Suppressor macrophage treated with lipopolysaccharide for 1 hour (primary cell): ENCODE measurements at regions not wholly inside any gene's neighbourhood (a gene's known extent, or its start where the extent isn't known, plus 50 kb on each side); places are given as distances from the start of the nearest gene placed in this dataset.
"Not testable (repeated sequence)": the region's sequence is repeated elsewhere in the genome, so short reads cannot be mapped to it uniquely, and the experiment has no call there.

Source experiments
- DNase-seq, 3 donors: peaks; one replicate each; pipeline ENCODE4 v3.0.0-alpha.2; 2020 to 2022

GRCh38 chr5:60439552-60439951 is 260.4 kb downstream of the DEPDC1B start:
- DNase-seq, result no peak

GRCh38 chr5:60437308-60437707 is 262.7 kb downstream of the DEPDC1B start:
- DNase-seq, result no peak

GRCh38 chr5:60436518-60436917 is 263.4 kb downstream of the DEPDC1B start:
- no peak for DNase-seq

GRCh38 chr5:60435808-60436207 is 264.2 kb downstream of the DEPDC1B start:
- DNase-seq, result no peak

- DNase-seq, result not testable (repeated sequence)
These were observed 273.8 kb downstream of the DEPDC1B start for GRCh38 chr5:60426189-60426588.

- DNase-seq, result not testable (repeated sequence)
These were observed 279.2 kb downstream of the DEPDC1B start for GRCh38 chr5:60420773-60421172.

DNA sequence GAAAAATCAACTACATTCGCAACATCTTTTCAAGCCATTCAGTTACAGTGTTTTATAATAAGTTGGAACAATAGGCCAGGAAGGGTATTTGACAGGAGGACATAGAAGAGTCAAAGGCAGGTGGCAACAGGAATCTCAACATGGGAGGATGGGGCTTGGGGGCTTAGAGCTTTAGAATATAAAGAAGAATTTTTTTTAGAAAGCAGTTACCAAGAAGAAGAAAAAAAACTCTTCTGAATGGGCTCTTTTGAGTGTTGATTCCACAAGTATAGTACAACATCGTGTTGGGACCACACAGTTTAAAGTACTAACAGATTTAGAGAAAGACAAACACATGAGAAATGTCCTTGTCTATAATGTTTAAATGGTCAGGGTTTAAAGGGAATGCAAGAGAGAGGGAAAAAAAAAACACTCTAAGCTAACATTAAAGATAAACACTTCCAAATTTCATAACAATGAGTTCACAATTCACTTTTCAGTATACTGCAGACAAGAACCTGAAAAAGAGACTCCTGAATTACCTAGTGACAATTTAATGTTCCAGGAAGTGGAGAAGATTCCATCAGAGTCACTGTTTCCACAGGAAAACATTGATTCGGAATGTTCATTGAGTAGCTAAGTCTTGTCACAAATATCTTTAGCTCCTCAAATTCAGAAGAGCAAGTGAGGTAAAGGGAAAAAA is 282.3 kb downstream of the DEPDC1B start:
- DNase-seq, result no peak

DNA sequence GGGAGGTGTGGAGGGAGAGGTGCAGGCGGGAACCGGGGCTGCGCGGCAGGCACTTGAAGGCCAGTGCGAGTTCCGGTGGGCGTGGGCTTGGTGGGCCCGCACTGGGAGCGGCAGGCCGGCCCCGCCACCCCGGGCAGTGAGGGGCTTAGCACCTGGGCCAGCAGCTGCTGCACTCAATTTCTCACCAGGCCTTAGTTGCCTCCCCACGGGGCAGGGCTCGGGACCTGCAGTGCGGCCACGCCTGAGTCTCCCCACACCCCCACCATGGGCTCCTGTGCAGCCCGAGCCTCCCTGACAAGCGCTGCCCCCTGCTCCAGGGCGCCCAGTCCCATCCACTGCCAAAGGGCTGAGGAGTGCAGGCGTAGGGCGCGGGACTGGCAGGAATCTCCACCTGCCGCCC is 284.5 kb downstream of the DEPDC1B start:
- DNase-seq, result no peak

DNA sequence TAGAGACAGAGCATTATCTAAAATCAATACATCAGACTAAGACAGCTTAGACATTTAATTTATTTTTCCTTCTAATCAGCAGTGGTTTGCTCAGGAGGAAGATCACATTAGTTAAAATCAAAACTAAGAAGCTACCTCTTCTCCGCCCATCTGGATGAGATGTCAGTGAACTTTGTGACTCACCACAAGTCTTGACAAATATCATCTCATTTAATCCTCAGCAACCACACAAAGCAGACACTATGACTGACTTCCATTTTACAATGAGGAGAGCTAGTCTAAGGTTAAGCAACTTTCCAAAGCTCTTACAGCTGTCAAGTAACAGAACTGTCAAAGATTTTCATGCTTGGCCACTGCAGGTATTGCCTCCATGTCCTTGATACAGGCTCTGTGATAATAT is 289.5 kb downstream of the DEPDC1B start:
- DNase-seq, result peak; percentile 13 to 36 (median 23)

DNA sequence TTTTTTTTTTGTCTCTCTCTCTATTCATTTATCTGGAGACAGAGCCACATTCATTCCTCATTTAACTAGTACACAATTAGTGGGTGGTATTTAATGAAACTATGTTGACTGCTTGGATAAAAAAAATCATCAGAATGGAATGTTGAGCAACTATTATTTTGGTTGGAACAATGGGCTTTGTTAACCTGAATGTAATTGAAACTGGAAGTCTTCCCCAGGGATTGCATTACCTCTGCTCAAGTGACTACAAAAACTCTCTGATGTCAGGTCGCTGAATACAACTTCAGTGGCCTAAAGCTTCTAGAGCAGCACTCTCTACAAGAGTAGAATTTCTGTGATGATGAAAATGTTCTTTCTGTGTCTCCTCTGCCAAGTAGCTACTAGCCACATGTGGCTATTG is 295.8 kb downstream of the DEPDC1B start:
- no peak for DNase-seq

- DNase-seq, result no peak
These were observed 296.5 kb downstream of the DEPDC1B start for GRCh38 chr5:60403343-60404006.

- DNase-seq, result no peak
These were observed 297.7 kb downstream of the DEPDC1B start for GRCh38 chr5:60402161-60402785.

- DNase-seq, result no peak
These were observed 298.4 kb downstream of the DEPDC1B start for GRCh38 chr5:60401526-60401925.

GRCh38 chr5:60399507-60399906 is 300.5 kb downstream of the DEPDC1B start:
- DNase-seq, result no peak

GRCh38 chr5:60395712-60396329 is 304.1 kb downstream of the DEPDC1B start:
- no peak for DNase-seq

- DNase-seq, result no peak
These were observed 312.9 kb downstream of the DEPDC1B start for GRCh38 chr5:60387051-60387440.

DNA sequence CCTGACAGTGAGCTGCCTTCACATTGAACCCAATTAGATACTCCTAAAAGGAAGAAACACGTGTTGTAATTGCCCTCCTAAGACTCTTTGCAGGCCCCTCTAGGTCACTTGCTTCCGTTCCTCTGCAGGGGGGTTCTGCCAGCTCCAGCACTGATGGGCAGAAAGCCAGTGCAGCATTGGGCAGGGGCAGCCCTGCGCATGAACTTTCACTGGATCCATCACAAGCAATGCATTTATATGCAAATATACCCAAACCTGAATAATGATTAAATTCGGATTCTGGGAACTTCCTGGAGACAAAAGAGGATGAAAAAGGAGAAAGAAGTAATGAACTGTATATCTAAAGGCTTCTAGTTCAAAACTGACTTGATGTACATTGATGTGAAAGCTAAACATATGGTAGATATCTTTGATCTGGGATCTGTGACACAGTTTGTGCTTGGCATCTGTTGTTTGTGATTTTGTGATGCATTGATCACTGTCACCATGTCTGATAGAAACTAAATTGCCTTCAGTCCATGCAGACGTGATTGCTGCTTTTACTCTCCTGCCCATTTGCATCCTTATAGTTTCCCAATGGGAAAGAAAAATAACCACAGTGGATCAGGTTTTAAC is 313.4 kb downstream of the DEPDC1B start:
- no peak for DNase-seq

- DNase-seq, result peak; percentile 48 to 57 (median 56)
These were observed 317.2 kb downstream of the DEPDC1B start for GRCh38 chr5:60382716-60383115.

DNA sequence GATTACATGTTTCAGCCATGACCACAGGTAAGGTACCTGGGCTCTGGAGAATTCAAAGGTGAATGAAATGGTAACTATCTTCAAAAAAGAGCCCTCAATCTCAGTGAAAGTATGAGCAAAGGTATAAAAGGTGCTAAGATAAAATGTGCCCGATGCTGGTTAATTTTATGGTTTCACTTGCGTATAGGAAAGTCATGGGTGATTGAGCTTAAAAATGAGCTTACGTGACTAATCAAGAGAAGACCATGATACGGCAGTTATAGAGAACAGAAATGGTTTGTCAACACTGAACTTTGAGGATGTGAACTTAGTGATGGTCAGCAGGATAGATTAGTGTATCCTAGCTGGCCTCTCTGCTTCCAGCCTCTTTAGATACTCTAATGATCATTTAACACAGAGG is 320.1 kb downstream of the DEPDC1B start:
- DNase-seq, result no peak

- no peak for DNase-seq
These were observed 322.1 kb downstream of the DEPDC1B start for GRCh38 chr5:60377826-60378225.

DNA sequence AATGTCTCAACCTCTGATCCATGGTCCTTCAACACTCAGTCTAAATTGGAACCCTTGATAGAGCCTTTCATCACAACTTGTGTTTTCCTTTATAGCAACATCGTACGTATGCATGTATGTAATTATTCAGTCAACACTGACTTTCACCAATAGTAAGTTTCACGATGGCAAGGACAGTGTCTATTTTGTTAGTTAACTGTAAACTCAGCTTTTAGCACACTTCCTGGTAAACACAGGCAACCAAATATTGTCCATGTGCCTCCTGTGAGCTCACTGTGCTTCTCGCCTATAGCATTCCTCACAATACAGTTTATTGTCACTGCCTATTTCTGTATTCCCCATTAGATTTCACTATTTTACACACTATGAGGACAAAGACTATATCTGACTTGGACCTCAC is 323.1 kb downstream of the DEPDC1B start:
- DNase-seq, result no peak

- no peak for DNase-seq
These were observed 325.6 kb downstream of the DEPDC1B start for GRCh38 chr5:60374409-60374808.

DNA sequence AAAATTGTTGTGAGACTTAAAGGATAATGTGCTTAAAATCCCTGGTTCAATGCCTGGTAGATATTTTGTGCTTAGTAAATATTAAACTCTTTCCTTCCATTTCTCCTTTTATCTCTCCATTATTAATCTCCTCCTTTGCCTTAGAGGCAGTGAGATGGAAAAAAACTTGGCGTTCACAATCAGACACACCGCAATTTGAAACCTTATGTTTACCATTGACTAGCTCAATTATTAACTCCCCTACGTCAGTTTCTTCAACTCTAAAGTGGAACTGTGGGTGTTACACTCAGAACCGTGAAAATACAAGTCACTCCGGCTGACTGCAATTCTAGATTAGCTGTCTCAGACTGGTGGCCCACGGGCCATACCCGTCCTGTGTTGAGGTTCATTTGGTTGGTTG is 327.2 kb downstream of the DEPDC1B start:
- no peak for DNase-seq
